Retinal pigment epithelial cell (primary cell): ENCODE measurements at regions not wholly inside any gene's neighbourhood (a gene's known extent, or its start where the extent isn't known, plus 50 kb on each side); places are given as distances from the start of the nearest gene placed in this dataset.
A peak's percentile ranks its signal among the peaks of the same experiment; 100 is the strongest.

Experiments
- DNase-seq: peaks from one replicate; pipeline ENCODE4 v3.0.0-alpha.2; 2010; ENCODE audit warnings: low read depth
- H3K4me3 ChIP-seq: 2 replicates; pipeline ENCODE4 v1.5.1; 2011; ENCODE audit warnings: mild to moderate bottlenecking, low read length, control low read depth, moderate library complexity
- CTCF ChIP-seq: conservative IDR thresholded peaks from 2 replicates; pipeline ENCODE4 v1.5.1; 2011; ENCODE audit warnings: low read depth, low read length, control low read depth, inconsistent platforms

GRCh38 chr20:60219984-60220562, 261.9 kb downstream of the CDH26 start:
- no peak for DNase-seq
- no peak for TF ChIP-seq CTCF
- H3K4me3 ChIP-seq, result no peak overlapping the region

- no peak overlapping the region for H3K4me3 ChIP-seq
- no peak for DNase-seq
- no peak for TF ChIP-seq CTCF
These were observed 262.5 kb downstream of the CDH26 start for GRCh38 chr20:60220706-60221105.

- no peak for TF ChIP-seq CTCF
- no peak for DNase-seq
- H3K4me3 ChIP-seq, result no peak overlapping the region
These were observed 263.4 kb downstream of the CDH26 start for GRCh38 chr20:60221593-60221992.

- H3K4me3 ChIP-seq, result no peak overlapping the region
- no peak for TF ChIP-seq CTCF
- DNase-seq, result no peak
These were observed 264.3 kb downstream of the CDH26 start for GRCh38 chr20:60222497-60222896.

- no peak overlapping the region for H3K4me3 ChIP-seq
- DNase-seq, result no peak
- TF ChIP-seq CTCF, result no peak
These were observed 265.0 kb downstream of the CDH26 start for GRCh38 chr20:60223174-60223573.

GRCh38 chr20:60224914-60225313, 266.7 kb downstream of the CDH26 start:
- no peak overlapping the region for H3K4me3 ChIP-seq
- TF ChIP-seq CTCF, result peak; percentile 77
- no peak for DNase-seq

- TF ChIP-seq CTCF, result no peak
- DNase-seq, result no peak
These were observed 270.0 kb downstream of the CDH26 start for GRCh38 chr20:60228255-60228654.

More at GRCh38 chr20:60228255-60228654, 270.0 kb downstream of the CDH26 start:
- H3K4me3 ChIP-seq, result no peak overlapping the region
